ENCODE measurements at regions not wholly inside any gene's neighbourhood (a gene's known extent, or its start where the extent isn't known, plus 50 kb on each side); places are given as distances from the start of the nearest gene placed in this dataset.
A peak's percentile ranks its signal among the peaks of the same experiment; 100 is the strongest.

DNA sequence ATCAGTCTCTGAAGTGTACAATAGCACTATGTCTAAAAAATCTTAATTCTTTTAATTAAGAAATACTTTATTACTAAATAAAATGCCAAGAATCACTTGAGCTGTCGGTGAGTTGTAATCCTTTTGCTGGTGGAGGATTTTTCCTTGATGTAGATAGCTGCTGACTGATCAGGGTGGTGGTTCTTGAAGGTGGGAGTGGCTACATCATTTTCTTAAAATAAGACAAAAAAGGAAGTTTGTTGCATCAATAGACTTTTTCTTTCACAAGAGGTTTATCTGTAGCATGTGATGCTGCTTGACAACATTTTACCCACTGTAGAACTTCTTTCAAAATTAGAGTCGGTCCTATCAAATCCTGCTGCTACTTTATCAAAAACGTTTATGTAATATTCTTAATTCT is 68.8 kb upstream of the ZC4H2 start:
- Histone ChIP-seq H3K9ac (ENCODE audit: low read length) (no peak overlapping the region), H3K79me1 (replicated peaks; ENCODE audit: low read length, poor library complexity, severe bottlenecking) (no peaks in the 10 kb centered on the region), H3K36me3 (ENCODE audit: control insufficient read depth in 1 of 2, insufficient read depth in 2 of 2, low read depth in 1 of 2, low read length in 2 of 2) (no peaks in the 10 kb centered on the region), H3K4me1 (ENCODE audit: control insufficient read depth, insufficient read depth, low read depth, low read length) (no peaks in the 10 kb centered on the region), H3K4me2 (ENCODE audit: low read length, poor library complexity, severe bottlenecking) (no peak overlapping the region), H3K27ac (ENCODE audit: low read length, poor library complexity, severe bottlenecking) (no peak overlapping the region), H3K4ac (ENCODE audit: low read depth in 1 of 2, low read length in 2 of 2) (no peak overlapping the region), H3K4me3 (ENCODE audit: insufficient read depth in 1 of 2, low read depth in 1 of 2, low read length in 2 of 2) (no peak overlapping the region), H3K9me3 (ENCODE audit: control insufficient read depth, low read length) (peaks cover 30% of the 10 kb centered on the region), H2AFZ (ENCODE audit: low read depth, low read length) (no peak overlapping the region), H3K14ac (ENCODE audit: low read length in 2 of 2) (no peak overlapping the region), H2BK5ac (ENCODE audit: low read depth, low read length, poor library complexity, severe bottlenecking) (no peak overlapping the region), H3K18ac (ENCODE audit: low read depth in 1 of 2, low read length in 2 of 2) (no peak overlapping the region), H3K23ac (ENCODE audit: low read length in 2 of 2) (no peak overlapping the region), H4K8ac (ENCODE audit: low read length) (no peak overlapping the region), H2BK12ac (ENCODE audit: low read length in 2 of 2) (no peak overlapping the region), H2AK5ac (ENCODE audit: low read length, severe bottlenecking) (no peak overlapping the region), H2BK15ac (ENCODE audit: low read depth, poor library complexity, severe bottlenecking) (no peak overlapping the region), H3K27me3 (ENCODE audit: control insufficient read depth in 1 of 2, insufficient read depth in 1 of 2, low read length in 2 of 2) (peaks cover 0 to 3% of the 10 kb centered on the region in 2 experiments), H2BK120ac (ENCODE audit: low read depth, low read length) (no peak overlapping the region), H4K91ac (ENCODE audit: low read length) (no peak overlapping the region)
- no CpG with 5 or more reads among the region's 3 CpGs for WGBS
- no peak for DNase-seq

DNA sequence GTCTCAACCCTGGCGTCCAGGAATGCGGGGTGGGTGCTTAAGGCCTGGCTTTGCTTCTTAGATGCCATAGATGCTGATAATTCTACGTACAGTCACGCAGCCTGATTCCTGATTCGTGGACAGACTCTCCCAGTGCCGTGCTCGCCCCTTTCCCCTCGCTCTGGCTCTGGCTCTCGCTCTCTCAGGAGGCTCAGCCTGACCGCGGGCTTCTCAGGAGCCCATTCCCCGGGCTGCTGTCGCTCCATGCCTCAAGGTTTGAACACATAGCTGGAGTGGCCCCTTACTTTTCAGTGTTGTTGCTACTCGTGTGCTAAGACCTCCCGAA is 59.2 kb upstream of the ZC4H2 start:
- no peak for DNase-seq
- 0% methylated on average over 12 of the region's 15 CpGs for WGBS
- H3K79me1 ChIP-seq (replicated peaks; ENCODE audit: low read length, poor library complexity, severe bottlenecking): no peaks in the 10 kb centered on the region

GRCh38 chrX:65034668-65035445 is 58.6 kb upstream of the ZC4H2 start, which contains the start of gene ZC3H12B:
Gene ZC3H12B, plus strand, starts transcription at chrX:65034826.
- peak within 1 kb of the TSS; percentile 21 to 62 for H3K18ac ChIP-seq (ENCODE audit: low read depth in 1 of 2, low read length in 2 of 2)
- H3K79me1 ChIP-seq (replicated peaks; ENCODE audit: low read length, poor library complexity, severe bottlenecking): no peaks in the 10 kb centered on the region
- no peak within 1 kb of the TSS for H3K23ac ChIP-seq (ENCODE audit: low read length in 2 of 2)
- no peak within 1 kb of the TSS for H2BK5ac ChIP-seq (ENCODE audit: low read depth, low read length, poor library complexity, severe bottlenecking)
- H3K4ac ChIP-seq (ENCODE audit: low read depth in 1 of 2, low read length in 2 of 2): peak within 1 kb of the TSS in 1 of 2 experiments; percentile 35
- H2BK12ac ChIP-seq (ENCODE audit: low read length in 2 of 2): no peak within 1 kb of the TSS
- peak within 1 kb of the TSS; percentile 53 to 83 for H3K4me3 ChIP-seq (ENCODE audit: insufficient read depth in 1 of 2, low read depth in 1 of 2, low read length in 2 of 2)
- no peak within 1 kb of the TSS for H4K91ac ChIP-seq (ENCODE audit: low read length)
- peak; percentile 82 for DNase-seq
- H3K9ac ChIP-seq (ENCODE audit: low read length): peak within 1 kb of the TSS; percentile 88
- H3K27ac ChIP-seq (ENCODE audit: low read length, poor library complexity, severe bottlenecking): no peak within 1 kb of the TSS
- WGBS: 1% methylated on average over 17 of the region's 69 CpGs
- peak within 1 kb of the TSS; percentile 92 for H2AFZ ChIP-seq (ENCODE audit: low read depth, low read length)
- no peak within 1 kb of the TSS for H2BK15ac ChIP-seq (ENCODE audit: low read depth, poor library complexity, severe bottlenecking)
- H4K8ac ChIP-seq (ENCODE audit: low read length): peak within 1 kb of the TSS; percentile 96
- no peak within 1 kb of the TSS for H2BK120ac ChIP-seq (ENCODE audit: low read depth, low read length)
- H2AK5ac ChIP-seq (ENCODE audit: low read length, severe bottlenecking): no peak within 1 kb of the TSS
- H3K14ac ChIP-seq (ENCODE audit: low read length in 2 of 2): no peak within 1 kb of the TSS
- H3K4me1 ChIP-seq (ENCODE audit: control insufficient read depth, insufficient read depth, low read depth, low read length): peaks cover 7% of the 10 kb centered on the region
- H3K9me3 ChIP-seq (ENCODE audit: control insufficient read depth, low read length): no peaks in the 10 kb centered on the region
- peak within 1 kb of the TSS; percentile 82 for H3K4me2 ChIP-seq (ENCODE audit: low read length, poor library complexity, severe bottlenecking)
- no peaks in the 10 kb centered on the region for H3K27me3 ChIP-seq (ENCODE audit: control insufficient read depth in 1 of 2, insufficient read depth in 1 of 2, low read length in 2 of 2)
- no peaks in the 10 kb centered on the region for H3K36me3 ChIP-seq (ENCODE audit: control insufficient read depth in 1 of 2, insufficient read depth in 2 of 2, low read depth in 1 of 2, low read length in 2 of 2)

More for the DNA sequence above, 59.2 kb upstream of the ZC4H2 start:
- Histone ChIP-seq H3K27ac (ENCODE audit: low read length, poor library complexity, severe bottlenecking) (no peak overlapping the region), H4K8ac (ENCODE audit: low read length) (no peak overlapping the region), H2BK5ac (ENCODE audit: low read depth, low read length, poor library complexity, severe bottlenecking) (no peak overlapping the region), H2BK120ac (ENCODE audit: low read depth, low read length) (no peak overlapping the region), H3K4me3 (ENCODE audit: insufficient read depth in 1 of 2, low read depth in 1 of 2, low read length in 2 of 2) (peak overlapping the region; percentile 53 to 83), H2BK12ac (ENCODE audit: low read length in 2 of 2) (no peak overlapping the region), H3K36me3 (ENCODE audit: control insufficient read depth in 1 of 2, insufficient read depth in 2 of 2, low read depth in 1 of 2, low read length in 2 of 2) (no peaks in the 10 kb centered on the region), H3K23ac (ENCODE audit: low read length in 2 of 2) (no peak overlapping the region), H3K9ac (ENCODE audit: low read length) (peak overlapping the region; percentile 88), H3K9me3 (ENCODE audit: control insufficient read depth, low read length) (no peaks in the 10 kb centered on the region), H2AFZ (ENCODE audit: low read depth, low read length) (peak overlapping the region; percentile 89), H2BK15ac (ENCODE audit: low read depth, poor library complexity, severe bottlenecking) (no peak overlapping the region), H3K4ac (ENCODE audit: low read depth in 1 of 2, low read length in 2 of 2) (no peak overlapping the region), H2AK5ac (ENCODE audit: low read length, severe bottlenecking) (no peak overlapping the region), H3K4me2 (ENCODE audit: low read length, poor library complexity, severe bottlenecking) (peak overlapping the region; percentile 82), H4K91ac (ENCODE audit: low read length) (no peak overlapping the region), H3K27me3 (ENCODE audit: control insufficient read depth in 1 of 2, insufficient read depth in 1 of 2, low read length in 2 of 2) (no peaks in the 10 kb centered on the region), H3K14ac (ENCODE audit: low read length in 2 of 2) (no peak overlapping the region), H3K18ac (ENCODE audit: low read depth in 1 of 2, low read length in 2 of 2) (peak overlapping the region in 1 of 2 experiments; percentile 21), H3K4me1 (ENCODE audit: control insufficient read depth, insufficient read depth, low read depth, low read length) (peaks cover 7% of the 10 kb centered on the region)

DNA sequence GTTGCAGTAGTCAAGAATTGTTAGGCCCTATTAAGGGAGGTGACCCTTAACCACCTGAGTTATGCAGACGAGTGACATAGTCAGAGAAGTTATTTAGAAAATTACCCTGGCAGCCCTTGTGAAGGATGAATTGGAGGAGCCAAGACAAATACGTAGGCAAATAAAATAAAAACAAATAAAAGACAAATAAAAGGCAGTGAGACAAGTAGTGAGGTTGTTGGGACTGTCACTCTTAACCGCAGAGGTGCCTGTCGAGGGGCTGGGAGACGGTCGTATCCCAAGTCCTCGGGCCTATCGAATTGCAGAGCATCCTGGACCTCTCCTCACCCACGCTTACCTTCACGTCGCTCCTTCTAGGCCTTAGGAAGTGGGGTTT is 58.0 kb upstream of the ZC4H2 start:
- peak overlapping the region; percentile 82 for H3K4me2 ChIP-seq (ENCODE audit: low read length, poor library complexity, severe bottlenecking)
- peak overlapping the region; percentile 96 for H4K8ac ChIP-seq (ENCODE audit: low read length)
- H2BK12ac ChIP-seq (ENCODE audit: low read length in 2 of 2): no peak overlapping the region
- no peak overlapping the region for H2AK5ac ChIP-seq (ENCODE audit: low read length, severe bottlenecking)
- H3K36me3 ChIP-seq (ENCODE audit: control insufficient read depth in 1 of 2, insufficient read depth in 2 of 2, low read depth in 1 of 2, low read length in 2 of 2): no peaks in the 10 kb centered on the region
- no peak overlapping the region for H2BK15ac ChIP-seq (ENCODE audit: low read depth, poor library complexity, severe bottlenecking)
- peak overlapping the region; percentile 92 for H2AFZ ChIP-seq (ENCODE audit: low read depth, low read length)
- H3K9ac ChIP-seq (ENCODE audit: low read length): peak overlapping the region; percentile 88
- H3K4me1 ChIP-seq (ENCODE audit: control insufficient read depth, insufficient read depth, low read depth, low read length): peaks cover 7% of the 10 kb centered on the region
- no peak overlapping the region for H3K14ac ChIP-seq (ENCODE audit: low read length in 2 of 2)
- H4K91ac ChIP-seq (ENCODE audit: low read length): no peak overlapping the region
- no peaks in the 10 kb centered on the region for H3K9me3 ChIP-seq (ENCODE audit: control insufficient read depth, low read length)
- H3K79me1 ChIP-seq (replicated peaks; ENCODE audit: low read length, poor library complexity, severe bottlenecking): no peaks in the 10 kb centered on the region
- no peak overlapping the region for H3K27ac ChIP-seq (ENCODE audit: low read length, poor library complexity, severe bottlenecking)
- H3K4me3 ChIP-seq (ENCODE audit: insufficient read depth in 1 of 2, low read depth in 1 of 2, low read length in 2 of 2): peak overlapping the region; percentile 53 to 83
- H2BK120ac ChIP-seq (ENCODE audit: low read depth, low read length): no peak overlapping the region
- WGBS: 100% methylated on average over 1 of the region's 11 CpGs
- DNase-seq: no peak
- H3K23ac ChIP-seq (ENCODE audit: low read length in 2 of 2): no peak overlapping the region
- H3K4ac ChIP-seq (ENCODE audit: low read depth in 1 of 2, low read length in 2 of 2): peak overlapping the region in 1 of 2 experiments; percentile 35
- no peaks in the 10 kb centered on the region for H3K27me3 ChIP-seq (ENCODE audit: control insufficient read depth in 1 of 2, insufficient read depth in 1 of 2, low read length in 2 of 2)
- H2BK5ac ChIP-seq (ENCODE audit: low read depth, low read length, poor library complexity, severe bottlenecking): no peak overlapping the region
- peak overlapping the region in 1 of 2 experiments; percentile 24 for H3K18ac ChIP-seq (ENCODE audit: low read depth in 1 of 2, low read length in 2 of 2)
